GM10847 (cell line): ENCODE measurements at regions not wholly inside any gene's neighbourhood (a gene's known extent, or its start where the extent isn't known, plus 50 kb on each side); places are given as distances from the start of the nearest gene placed in this dataset.

Source experiments
- POLR2A ChIP-seq: IDR thresholded peaks from 2 replicates; pipeline ENCODE4 v1.6.1; 2011; ENCODE audit not compliant: insufficient read length; ENCODE audit errors: extremely low read depth

GRCh38 chr16:86306011-86306644 lies 204.2 kb upstream of the FOXF1 start:
- no peak for TF ChIP-seq POLR2A

- TF ChIP-seq POLR2A: no peak
These were observed 203.4 kb upstream of the FOXF1 start for GRCh38 chr16:86306811-86307513.

GRCh38 chr16:86307514-86307903 lies 202.8 kb upstream of the FOXF1 start:
- no peak for TF ChIP-seq POLR2A

- TF ChIP-seq POLR2A: no peak
These were observed 201.8 kb upstream of the FOXF1 start for GRCh38 chr16:86308514-86308913.

- TF ChIP-seq POLR2A: no peak
These were observed 196.7 kb upstream of the FOXF1 start for GRCh38 chr16:86313631-86314030.

- TF ChIP-seq POLR2A: no peak
These were observed 195.8 kb upstream of the FOXF1 start for GRCh38 chr16:86314402-86315025.

GRCh38 chr16:86316967-86317812 lies 193.1 kb upstream of the FOXF1 start:
- TF ChIP-seq POLR2A: no peak

- no peak for TF ChIP-seq POLR2A
These were observed 192.3 kb upstream of the FOXF1 start for GRCh38 chr16:86317813-86318650.

GRCh38 chr16:86319585-86320236 lies 190.6 kb upstream of the FOXF1 start:
- no peak for TF ChIP-seq POLR2A

GRCh38 chr16:86320237-86320595 lies 190.1 kb upstream of the FOXF1 start:
- TF ChIP-seq POLR2A: no peak

GRCh38 chr16:86321491-86321890 lies 188.8 kb upstream of the FOXF1 start:
- no peak for TF ChIP-seq POLR2A

GRCh38 chr16:86322283-86322682 lies 188.0 kb upstream of the FOXF1 start:
- no peak for TF ChIP-seq POLR2A

GRCh38 chr16:86322806-86323205 lies 187.5 kb upstream of the FOXF1 start:
- no peak for TF ChIP-seq POLR2A

GRCh38 chr16:86324320-86324719 lies 186.0 kb upstream of the FOXF1 start:
- TF ChIP-seq POLR2A: no peak
